ENCODE measurements at regions not wholly inside any gene's neighbourhood (a gene's known extent, or its start where the extent isn't known, plus 50 kb on each side); places are given as distances from the start of the nearest gene placed in this dataset.

- no peak for DNase-seq (ENCODE audit: extremely low spot score)
- ChIA-PET POLR2A (no interaction called here), CTCF (no interaction called here)
- no peak for TF ChIP-seq L3MBTL2 (conservative IDR thresholded peaks at IDR 0.05)
- TF ChIP-seq SUZ12 (IDR thresholded peaks at IDR 0.05): no peak
- TF ChIP-seq LEF1 (IDR thresholded peaks at IDR 0.05; ENCODE audit: borderline replicate concordance): no peak
- TF ChIP-seq PKNOX1 (IDR thresholded peaks at IDR 0.05): no peak
- no peak for TF ChIP-seq ELF4 (IDR thresholded peaks at IDR 0.05)
- no peak for TF ChIP-seq SP1 (IDR thresholded peaks at IDR 0.05)
- no peak for TF ChIP-seq CTBP1 (IDR thresholded peaks at IDR 0.05; ENCODE audit: borderline replicate concordance)
- no peak for TF ChIP-seq NFRKB (IDR thresholded peaks at IDR 0.05)
- TF ChIP-seq ZNF384 (IDR thresholded peaks at IDR 0.05): no peak
- no peak for TF ChIP-seq BHLHE40 (IDR thresholded peaks at IDR 0.05; ENCODE audit: borderline replicate concordance)
- TF ChIP-seq HDGF (IDR thresholded peaks at IDR 0.05; ENCODE audit: borderline replicate concordance): no peak
- no peak for TF ChIP-seq FOXK2 (IDR thresholded peaks at IDR 0.05)
- no peak for TF ChIP-seq FOXM1 (IDR thresholded peaks at IDR 0.05; ENCODE audit: borderline replicate concordance)
- TF ChIP-seq TARDBP (IDR thresholded peaks at IDR 0.05): no peak
- no peak for TF ChIP-seq ARNT (IDR thresholded peaks at IDR 0.05)
- TF ChIP-seq FOXA1 (IDR thresholded peaks at IDR 0.05): no peak
Observed at GRCh38 chr19:56953470-56953869, 112.9 kb upstream of the PEG3 start.

GRCh38 chr19:56955637-56956216 lies 115.2 kb upstream of the PEG3 start:
- POLR2A ChIA-PET: no interaction called here
- CTCF ChIA-PET: no interaction called here
- TF ChIP-seq ELF4 (IDR thresholded peaks at IDR 0.05) (no peak), FOXM1 (IDR thresholded peaks at IDR 0.05; ENCODE audit: borderline replicate concordance) (no peak), SUZ12 (IDR thresholded peaks at IDR 0.05) (no peak), FOXK2 (IDR thresholded peaks at IDR 0.05) (no peak), L3MBTL2 (conservative IDR thresholded peaks at IDR 0.05) (no peak), NFRKB (IDR thresholded peaks at IDR 0.05) (no peak), PKNOX1 (IDR thresholded peaks at IDR 0.05) (no peak), TARDBP (IDR thresholded peaks at IDR 0.05) (no peak), BHLHE40 (IDR thresholded peaks at IDR 0.05; ENCODE audit: borderline replicate concordance) (no peak), ZNF384 (IDR thresholded peaks at IDR 0.05) (no peak), CTBP1 (IDR thresholded peaks at IDR 0.05; ENCODE audit: borderline replicate concordance) (no peak), LEF1 (IDR thresholded peaks at IDR 0.05; ENCODE audit: borderline replicate concordance) (no peak), HDGF (IDR thresholded peaks at IDR 0.05; ENCODE audit: borderline replicate concordance) (no peak), SP1 (IDR thresholded peaks at IDR 0.05) (no peak), FOXA1 (IDR thresholded peaks at IDR 0.05) (no peak), ARNT (IDR thresholded peaks at IDR 0.05) (no peak)
- DNase-seq (ENCODE audit: extremely low spot score): no peak

- no peak for TF ChIP-seq PKNOX1 (IDR thresholded peaks at IDR 0.05)
- no peak for TF ChIP-seq CTBP1 (IDR thresholded peaks at IDR 0.05; ENCODE audit: borderline replicate concordance)
- no peak for TF ChIP-seq ZNF384 (IDR thresholded peaks at IDR 0.05)
- TF ChIP-seq NFRKB (IDR thresholded peaks at IDR 0.05): no peak
- no peak for TF ChIP-seq HDGF (IDR thresholded peaks at IDR 0.05; ENCODE audit: borderline replicate concordance)
- POLR2A ChIA-PET: no interaction called here
- CTCF ChIA-PET: no interaction called here
- no peak for DNase-seq (ENCODE audit: extremely low spot score)
Observed at GRCh38 chr19:56956503-56957226, 116.1 kb upstream of the PEG3 start.

- no peak for DNase-seq (ENCODE audit: extremely low spot score)
- CTCF ChIA-PET: no interaction called here
- POLR2A ChIA-PET: no interaction called here
- no peak for TF ChIP-seq HDGF (IDR thresholded peaks at IDR 0.05; ENCODE audit: borderline replicate concordance)
- TF ChIP-seq SUZ12 (IDR thresholded peaks at IDR 0.05): no peak
Observed at GRCh38 chr19:56959205-56959604, 118.7 kb upstream of the PEG3 start.

- DNase-seq (ENCODE audit: extremely low spot score): no peak
- TF ChIP-seq CTBP1 (IDR thresholded peaks at IDR 0.05; ENCODE audit: borderline replicate concordance): no peak
- ChIA-PET CTCF (no interaction called here), POLR2A (no interaction called here)
Observed at GRCh38 chr19:56960959-56961543, 120.5 kb upstream of the PEG3 start.

GRCh38 chr19:56964410-56964920 lies 123.9 kb upstream of the PEG3 start:
- TF ChIP-seq BHLHE40 (IDR thresholded peaks at IDR 0.05; ENCODE audit: borderline replicate concordance) (no peak), L3MBTL2 (conservative IDR thresholded peaks at IDR 0.05) (no peak), PKNOX1 (IDR thresholded peaks at IDR 0.05) (no peak), ZNF384 (IDR thresholded peaks at IDR 0.05) (no peak), SUZ12 (IDR thresholded peaks at IDR 0.05) (no peak), ARNT (IDR thresholded peaks at IDR 0.05) (no peak), SP1 (IDR thresholded peaks at IDR 0.05) (no peak), TARDBP (IDR thresholded peaks at IDR 0.05) (no peak), FOXA1 (IDR thresholded peaks at IDR 0.05) (no peak), ELF4 (IDR thresholded peaks at IDR 0.05) (no peak), FOXM1 (IDR thresholded peaks at IDR 0.05; ENCODE audit: borderline replicate concordance) (no peak), NFRKB (IDR thresholded peaks at IDR 0.05) (no peak), HDGF (IDR thresholded peaks at IDR 0.05; ENCODE audit: borderline replicate concordance) (no peak), FOXK2 (IDR thresholded peaks at IDR 0.05) (no peak), CTBP1 (IDR thresholded peaks at IDR 0.05; ENCODE audit: borderline replicate concordance) (no peak), LEF1 (IDR thresholded peaks at IDR 0.05; ENCODE audit: borderline replicate concordance) (no peak)
- DNase-seq (ENCODE audit: extremely low spot score): no peak
- POLR2A ChIA-PET: no interaction called here
- CTCF ChIA-PET: no interaction called here
